SU-DHL-6 (cell line): ENCODE measurements at regions not wholly inside any gene's neighbourhood (a gene's known extent, or its start where the extent isn't known, plus 50 kb on each side); places are given as distances from the start of the nearest gene placed in this dataset.

Experiments used
- H2AFZ ChIP-seq: fragments of 200-600 bp; sonication (generic); 2 replicates; pipeline ENCODE4 v1.6.1; 2014; ENCODE audit warnings: low read depth, mild to moderate bottlenecking, moderate library complexity, mixed read lengths, antibody characterized with exemption, low read length; ENCODE audit not compliant: severe bottlenecking
- H3F3A ChIP-seq: fragments of 200-600 bp; shearing (Covaris generic); 2 replicates; pipeline ENCODE4 v1.6.0; 2016; ENCODE audit warnings: antibody characterized with exemption, mild to moderate bottlenecking; ENCODE audit not compliant: insufficient read depth
- H3K27ac ChIP-seq: fragments of 200-600 bp; sonication (generic); 2 replicates; pipeline ENCODE4 v1.5.1; 2016; ENCODE audit warnings: low read depth, mild to moderate bottlenecking, low read length, moderate library complexity, mixed read lengths
- H3K27me3 ChIP-seq: fragments of 200-600 bp; sonication (generic), shearing (Covaris generic); 2 replicates; pipeline ENCODE4 v1.6.0; 2014; ENCODE audit warnings: mild to moderate bottlenecking, low read length
- H3K36me3 ChIP-seq: fragments of 200-600 bp; sonication (generic); 2 replicates; pipeline ENCODE4 v1.6.1; 2014; ENCODE audit warnings: mild to moderate bottlenecking, low read length, mixed read lengths
- H3K4me2 ChIP-seq: fragments of 300-600, 200-600 bp; shearing (Covaris generic), sonication (generic); 2 replicates; pipeline ENCODE4 v1.6.0; 2014; ENCODE audit warnings: low read length, low read depth, mild to moderate bottlenecking; ENCODE audit not compliant: poor library complexity, severe bottlenecking
- H3K4me3 ChIP-seq: fragments of 200-600 bp; sonication (generic); 2 replicates; pipeline ENCODE4 v1.5.1; 2014; ENCODE audit warnings: antibody characterized with exemption, low read length, mild to moderate bottlenecking, mixed read lengths; ENCODE audit not compliant: insufficient read depth, poor library complexity, severe bottlenecking
- H3K79me2 ChIP-seq: fragments of 200-600 bp; sonication (generic); 2 replicates; pipeline ENCODE4 v1.6.1; 2014; ENCODE audit warnings: mild to moderate bottlenecking, low read length, moderate library complexity; ENCODE audit not compliant: insufficient read depth
- H3K9ac ChIP-seq: fragments of 200-600 bp; sonication (generic); 2 replicates; pipeline ENCODE4 v1.7.0; 2014; ENCODE audit warnings: mild to moderate bottlenecking, low read length
- H3K9me2 ChIP-seq: fragments of 200-600 bp; sonication (generic); replicated peaks from 2 replicates; pipeline ENCODE4 v1.6.1; 2014; ENCODE audit warnings: low read length; ENCODE audit not compliant: insufficient read depth
- H3K9me3 ChIP-seq: fragments of 200-600 bp; sonication (generic); 2 replicates; pipeline ENCODE4 v1.6.1; 2014; ENCODE audit warnings: low read length, mixed read lengths; ENCODE audit not compliant: insufficient read depth
- H4K20me1 ChIP-seq: fragments of 200-600 bp; sonication (generic); 2 replicates; pipeline ENCODE4 v1.6.1; 2014; ENCODE audit warnings: low read depth, mild to moderate bottlenecking, antibody characterized with exemption, low read length, moderate library complexity, mixed read lengths
- CTCF ChIP-seq: fragments of 200-600 bp; sonication (generic); IDR thresholded peaks from one replicate; pipeline ENCODE4 v1.5.1; 2017; ENCODE audit warnings: antibody characterized with exemption, mild to moderate bottlenecking, low read length, moderate library complexity; ENCODE audit not compliant: insufficient read depth, poor library complexity, severe bottlenecking
- EZH2phosphoT487 ChIP-seq: fragments of 200-600 bp; sonication (generic), shearing (Covaris generic); conservative IDR thresholded peaks from 2 replicates; pipeline ENCODE4 v1.6.1; 2018; ENCODE audit warnings: mild to moderate bottlenecking, antibody characterized with exemption, low read length, moderate library complexity, mixed read lengths

DNA sequence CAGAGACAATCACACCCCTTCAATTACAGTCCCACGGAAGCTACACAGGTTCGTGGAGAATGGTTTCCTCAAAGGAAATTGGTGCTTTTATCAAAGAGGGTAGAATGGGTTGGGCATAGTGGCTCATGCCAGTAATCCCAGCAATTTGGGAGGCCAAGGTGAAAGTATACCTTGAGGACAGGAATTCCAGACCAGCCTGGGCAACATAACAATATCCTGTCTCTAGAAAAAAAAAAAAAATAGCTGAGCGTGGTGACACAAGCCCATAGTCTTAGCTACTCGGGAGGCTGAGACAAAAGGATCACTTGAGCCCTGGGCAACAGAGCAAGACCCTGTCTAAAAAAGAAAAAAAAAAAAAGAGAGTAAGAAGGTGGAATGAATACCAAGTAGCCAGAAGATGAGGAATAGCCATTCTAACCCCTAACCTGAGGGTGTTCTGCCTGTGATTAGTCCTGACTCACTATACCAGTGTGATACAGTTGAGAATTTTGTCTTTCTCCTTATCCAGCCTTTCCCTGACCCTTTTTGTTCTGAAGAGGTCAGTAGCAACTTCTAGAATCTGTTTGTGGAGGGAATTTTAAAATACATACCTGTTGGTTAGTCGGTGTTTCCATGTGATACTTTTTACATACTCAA, 283.2 kb downstream of the MREG start:
- Histone ChIP-seq H2AFZ (no peak overlapping the region), H3K9me3 (no peaks in the 10 kb centered on the region), H3F3A (no peaks in the 10 kb centered on the region), H3K36me3 (no peaks in the 10 kb centered on the region), H3K9ac (no peak overlapping the region), H3K27me3 (no peaks in the 10 kb centered on the region), H4K20me1 (no peaks in the 10 kb centered on the region), H3K4me2 (no peak overlapping the region), H3K27ac (no peak overlapping the region), H3K4me3 (no peak overlapping the region), H3K9me2 (no peaks in the 10 kb centered on the region), H3K79me2 (no peaks in the 10 kb centered on the region)
- TF ChIP-seq EZH2phosphoT487 = no peak
- TF ChIP-seq CTCF = no peak

- Histone ChIP-seq H3K27me3 (no peaks in the 10 kb centered on the region), H3K9ac (no peak overlapping the region), H3K36me3 (no peaks in the 10 kb centered on the region), H3K9me2 (no peaks in the 10 kb centered on the region), H3K4me3 (no peak overlapping the region), H3K4me2 (no peak overlapping the region), H4K20me1 (no peaks in the 10 kb centered on the region), H3F3A (no peaks in the 10 kb centered on the region), H3K9me3 (no peaks in the 10 kb centered on the region), H3K27ac (no peak overlapping the region), H2AFZ (no peak overlapping the region), H3K79me2 (no peaks in the 10 kb centered on the region)
- no peak for TF ChIP-seq EZH2phosphoT487
- TF ChIP-seq CTCF = no peak
These were observed 284.8 kb downstream of the MREG start for GRCh38 chr2:215728504-215729065.

DNA sequence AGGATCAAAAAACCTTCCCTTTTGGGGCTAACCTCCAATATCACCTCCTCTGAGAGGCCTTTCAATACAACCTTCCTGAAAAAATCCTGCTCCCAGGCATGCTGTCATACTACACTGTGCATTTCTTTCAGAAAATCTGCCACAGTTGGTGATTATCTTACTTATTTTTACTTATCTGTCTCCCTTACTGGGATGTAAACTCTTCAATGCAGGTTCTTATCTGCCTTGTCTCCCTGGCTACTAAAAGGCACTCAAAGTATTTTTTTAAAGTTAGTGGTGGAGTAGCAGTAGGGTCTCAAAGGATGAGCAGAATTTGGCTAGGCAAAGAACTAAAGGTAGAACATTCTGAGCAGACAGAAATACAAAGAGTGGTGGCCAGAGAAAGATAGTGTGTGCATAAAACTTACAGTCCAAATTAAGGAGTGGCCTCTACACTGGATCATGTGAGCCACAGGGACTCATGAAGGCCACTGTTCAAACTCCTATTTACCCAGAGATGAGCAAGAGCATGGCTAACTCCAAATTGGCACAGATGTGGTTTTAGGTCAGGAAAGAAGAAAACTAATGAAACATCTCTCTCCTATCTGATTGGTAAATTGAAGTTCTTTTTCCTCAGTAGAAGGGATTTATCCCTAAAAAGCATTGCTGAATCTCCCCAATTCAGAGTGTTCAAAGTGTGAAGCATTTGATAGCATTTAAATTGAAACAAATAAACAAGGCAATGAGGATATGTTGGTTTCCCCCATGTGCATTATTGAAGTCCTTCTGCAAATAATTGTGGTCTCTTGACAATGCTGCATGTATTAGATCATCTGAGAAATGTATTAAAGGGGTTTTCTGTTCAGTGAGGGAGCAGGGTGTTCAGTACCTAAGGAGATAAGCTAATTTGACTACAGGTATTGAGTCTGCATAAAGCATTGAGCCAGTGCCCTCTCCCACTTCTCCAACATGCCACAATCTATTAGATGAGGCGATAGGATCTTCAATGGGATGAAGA, 285.5 kb downstream of the MREG start:
- H3K4me3 ChIP-seq = no peak overlapping the region
- H3K36me3 ChIP-seq = no peaks in the 10 kb centered on the region
- no peak overlapping the region for H3K4me2 ChIP-seq
- H3K27me3 ChIP-seq = no peaks in the 10 kb centered on the region
- H3K27ac ChIP-seq = no peak overlapping the region
- no peaks in the 10 kb centered on the region for H3K9me2 ChIP-seq
- H3K9me3 ChIP-seq = no peaks in the 10 kb centered on the region
- no peaks in the 10 kb centered on the region for H3K79me2 ChIP-seq
- no peak overlapping the region for H2AFZ ChIP-seq
- H3F3A ChIP-seq = no peaks in the 10 kb centered on the region
- no peaks in the 10 kb centered on the region for H4K20me1 ChIP-seq
- no peak for TF ChIP-seq CTCF
- TF ChIP-seq EZH2phosphoT487 = no peak
- H3K9ac ChIP-seq = no peak overlapping the region
